HCT116 (cell line): ENCODE measurements at regions not wholly inside any gene's neighbourhood (a gene's known extent, or its start where the extent isn't known, plus 50 kb on each side); places are given as distances from the start of the nearest gene placed in this dataset.

ENCODE experiments used
- ATAC-seq: fragments of 200-7000 bp; cut with Tn5 transposase; 2 replicates; pipeline ENCODE4 v1.9.1; 2020; ENCODE audit warnings: mild to moderate bottlenecking, moderate library complexity
- BruUV-seq: library from RNA; stranded (reverse); fragments of 400-500 nt; replicated peaks from 2 replicates; lab custom pipeline; 2021; lab: Mats Ljungman, UMichigan
- CTCF ChIA-PET: fragments of 300-600 bp; sonication (Branson Sonifier 250); formaldehyde crosslinking; loops from one replicate; lab custom pipeline; 2021; ENCODE audit warnings: antibody characterized with exemption; lab: Charles Lee
- POLR2A ChIA-PET: fragments of 300-600, 350-600 bp; sonication (Branson Sonifier 250); formaldehyde crosslinking; loops from one replicate; lab custom pipeline; 2021; ENCODE audit warnings: antibody characterized with exemption; lab: Charles Lee
- RAD21 ChIA-PET, 2 experiments: fragments of 300-600 bp; sonication (Branson Sonifier 250); formaldehyde crosslinking; loops; one replicate each; lab custom pipeline; 2023; ENCODE audit warnings: low total read pairs in 2 of 2; ENCODE audit not compliant: uncharacterized antibody in 2 of 2, unreplicated experiment in 2 of 2, low non-redundant PET in 1 of 2; lab: Charles Lee
- DNase-seq: peaks from one replicate; pipeline ENCODE4 v3.0.0-alpha.2; 2010; ENCODE audit warnings: low read depth, low spot score
- H2AFZ ChIP-seq: fragments of 200-600 bp; shearing (Covaris generic), sonication (generic); 2 replicates; pipeline ENCODE4 v1.6.1; 2017; ENCODE audit warnings: low read depth, mixed run types, mixed read lengths, antibody characterized with exemption, low read length; ENCODE audit not compliant: poor library complexity, severe bottlenecking
- H3K27ac ChIP-seq: 2 replicates; pipeline ENCODE4 v1.5.1; 2012; ENCODE audit warnings: low read depth, low read length
- H3K27me3 ChIP-seq: fragments of 200-600 bp; sonication (generic); 2 replicates; pipeline ENCODE4 v1.6.1; 2016; ENCODE audit warnings: mixed run types, low read length, mixed read lengths; ENCODE audit not compliant: insufficient read depth
- H3K36me3 ChIP-seq, 2 experiments: fragments of 200-500 bp in 1 of 2; fragments of 200-600 bp in 1 of 2; sonication (Bioruptor generic) in 1 of 2; sonication (generic) in 1 of 2; 2 replicates each; pipeline versions ENCODE4 v1.5.1 to v1.6.1; 2014 to 2016; ENCODE audit warnings: low read length in 2 of 2, inconsistent platforms in 1 of 2, mixed read lengths in 1 of 2, mixed run types in 1 of 2; ENCODE audit not compliant: insufficient read depth in 2 of 2, control insufficient read depth in 1 of 2
- H3K4me1 ChIP-seq, 2 experiments: fragments of 200-600 bp in 1 of 2; sonication (generic) in 1 of 2; 2 replicates each; pipeline versions ENCODE4 v1.5.1 to v1.6.1; 2012 to 2017; ENCODE audit warnings: low read length in 2 of 2, inconsistent platforms in 1 of 2, mild to moderate bottlenecking in 1 of 2, mixed read lengths in 1 of 2, mixed run types in 1 of 2, moderate library complexity in 1 of 2; ENCODE audit not compliant: insufficient read depth in 2 of 2, control insufficient read depth in 1 of 2
- H3K4me2 ChIP-seq: fragments of 200-600 bp; sonication (generic); 2 replicates; pipeline ENCODE4 v1.6.1; 2017; ENCODE audit warnings: mixed run types, low read length, mixed read lengths
- H3K4me3 ChIP-seq, 2 experiments: fragments of 200-600 bp in 1 of 2; sonication (generic) in 1 of 2; replicated peaks in 1 of 2; 2 replicates each; pipeline ENCODE4 v1.5.1; 2011 to 2016; ENCODE audit warnings: low read length in 2 of 2, control low read depth in 1 of 2, low read depth in 1 of 2, mild to moderate bottlenecking in 1 of 2, mixed read lengths in 1 of 2, mixed run types in 1 of 2
- H3K79me2 ChIP-seq: fragments of 200-600 bp; sonication (generic); 2 replicates; pipeline ENCODE4 v1.6.1; 2017; ENCODE audit warnings: mild to moderate bottlenecking, mixed run types, low read length, moderate library complexity, mixed read lengths; ENCODE audit not compliant: insufficient read depth
- H3K9ac ChIP-seq: fragments of 200-600 bp; sonication (generic); 2 replicates; pipeline ENCODE4 v1.6.1; 2016; ENCODE audit warnings: low read length, mixed read lengths
- H3K9me2 ChIP-seq: fragments of 200-600 bp; sonication (generic), shearing (Covaris generic); 2 replicates; pipeline ENCODE4 v1.6.1; 2017; ENCODE audit warnings: mixed run types, mild to moderate bottlenecking, moderate library complexity; ENCODE audit not compliant: insufficient read depth
- H3K9me3 ChIP-seq, 2 experiments: fragments of 200-500 bp in 1 of 2; fragments of 200-600 bp in 1 of 2; sonication (Bioruptor generic) in 1 of 2; sonication (generic) in 1 of 2; 2 replicates each; pipeline ENCODE4 v1.6.1; 2014 to 2017; ENCODE audit warnings: low read length in 2 of 2, mixed read lengths in 2 of 2, inconsistent platforms in 1 of 2, low read depth in 1 of 2, mild to moderate bottlenecking in 1 of 2, mixed run types in 1 of 2, moderate library complexity in 1 of 2; ENCODE audit not compliant: control insufficient read depth in 1 of 2, insufficient read depth in 1 of 2
- H4K20me1 ChIP-seq: fragments of 200-600 bp; sonication (generic), shearing (Covaris generic); 2 replicates; pipeline ENCODE4 v1.6.1; 2017; ENCODE audit warnings: mixed run types, mild to moderate bottlenecking, moderate library complexity; ENCODE audit not compliant: insufficient read depth
- CBX3 ChIP-seq: IDR thresholded peaks from 2 replicates; pipeline ENCODE4 v1.6.1; 2012; ENCODE audit warnings: low read depth
- CEBPB ChIP-seq: IDR thresholded peaks from 2 replicates; pipeline ENCODE4 v1.6.1; 2012; ENCODE audit warnings: low read depth
- EGR1 ChIP-seq: IDR thresholded peaks from 2 replicates; pipeline ENCODE4 v1.6.1; 2012; ENCODE audit warnings: low read depth
- ELF1 ChIP-seq: IDR thresholded peaks from 2 replicates; pipeline ENCODE4 v1.6.1; 2012; ENCODE audit warnings: low read depth, borderline replicate concordance
- EZH2 ChIP-seq: fragments of 200-600 bp; sonication (generic); IDR thresholded peaks from 2 replicates; pipeline ENCODE4 v1.6.1; 2017; ENCODE audit warnings: antibody characterized with exemption, mixed run types
- EZH2phosphoT487 ChIP-seq: fragments of 200-600 bp; IDR thresholded peaks from 2 replicates; pipeline ENCODE4 v1.6.1; 2018; ENCODE audit warnings: antibody characterized with exemption, borderline replicate concordance
- FOSL1 ChIP-seq: IDR thresholded peaks from 2 replicates; pipeline ENCODE4 v1.6.1; 2012; ENCODE audit warnings: low read depth
- JUND ChIP-seq: IDR thresholded peaks from 2 replicates; pipeline ENCODE4 v1.6.1; 2012
- POLR2A ChIP-seq: IDR thresholded peaks from 2 replicates; pipeline ENCODE4 v1.7.0; 2011; ENCODE audit warnings: borderline replicate concordance; ENCODE audit not compliant: insufficient read depth, insufficient read length; ENCODE audit errors: extremely low read depth
- POLR2AphosphoS5 ChIP-seq: IDR thresholded peaks from 2 replicates; pipeline ENCODE4 v1.6.1; 2011; ENCODE audit warnings: mild to moderate bottlenecking, low read depth, low read length, moderate library complexity
- SP1 ChIP-seq: IDR thresholded peaks from 2 replicates; pipeline ENCODE4 v1.6.1; 2012; ENCODE audit warnings: low read depth
- SRF ChIP-seq: IDR thresholded peaks from 2 replicates; pipeline ENCODE4 v1.6.1; 2012; ENCODE audit warnings: low read depth
- TCF7L2 ChIP-seq: IDR thresholded peaks from 2 replicates; pipeline ENCODE4 v1.7.0; 2011; ENCODE audit warnings: borderline replicate concordance, inconsistent platforms; ENCODE audit not compliant: insufficient read depth, insufficient read length; ENCODE audit errors: extremely low read depth
- YY1 ChIP-seq: IDR thresholded peaks from 2 replicates; pipeline ENCODE4 v1.6.1; 2011; ENCODE audit warnings: low read length, low read depth, moderate library complexity, mild to moderate bottlenecking; ENCODE audit not compliant: insufficient replicate concordance; ENCODE audit errors: extremely low read depth
- ZFX ChIP-seq: fragments of 450-650 bp; IDR thresholded peaks from 2 replicates; pipeline ENCODE4 v1.6.1; 2017
- ZNF274 ChIP-seq: fragments of 200-500 bp; sonication (Bioruptor generic); IDR thresholded peaks from 2 replicates; pipeline ENCODE4 v1.6.1; 2014; ENCODE audit warnings: mild to moderate bottlenecking, low read depth, low read length, inconsistent platforms
- intact Hi-C: fragments of 100-400 bp; cut with micrococcal nuclease; formaldehyde crosslinking; loops from 2 replicates; pipeline ENCODE4 v1.10.0; 2022
- TF ChIP-seq, protein P1 (sequence below): IDR thresholded peaks from 2 replicates; pipeline ENCODE4 v1.6.1; 2012
- TF ChIP-seq, protein P2 (sequence below): IDR thresholded peaks from 2 replicates; pipeline ENCODE4 v1.6.1; 2011; ENCODE audit warnings: mild to moderate bottlenecking, low read length, moderate library complexity; ENCODE audit not compliant: insufficient replicate concordance; ENCODE audit errors: extremely low read depth
- TF ChIP-seq, protein P3 (sequence below), 3 experiments: fragments of 200-600 bp in 1 of 3; sonication (generic) in 1 of 3; IDR thresholded peaks in 2 of 3; conservative IDR thresholded peaks in 1 of 3; 2 replicates each; pipeline ENCODE4 v1.5.1; 2012 to 2017; ENCODE audit warnings: low read depth in 2 of 3, low read length in 2 of 3, antibody characterized with exemption in 1 of 3, borderline replicate concordance in 1 of 3, control low read depth in 1 of 3, mild to moderate bottlenecking in 1 of 3, mixed read lengths in 1 of 3, mixed run types in 1 of 3, moderate library complexity in 1 of 3; ENCODE audit not compliant: insufficient read depth in 1 of 3
- TF ChIP-seq, protein P4 (sequence below): IDR thresholded peaks from 2 replicates; pipeline ENCODE4 v1.6.1; 2012; ENCODE audit warnings: low read depth

DNA sequence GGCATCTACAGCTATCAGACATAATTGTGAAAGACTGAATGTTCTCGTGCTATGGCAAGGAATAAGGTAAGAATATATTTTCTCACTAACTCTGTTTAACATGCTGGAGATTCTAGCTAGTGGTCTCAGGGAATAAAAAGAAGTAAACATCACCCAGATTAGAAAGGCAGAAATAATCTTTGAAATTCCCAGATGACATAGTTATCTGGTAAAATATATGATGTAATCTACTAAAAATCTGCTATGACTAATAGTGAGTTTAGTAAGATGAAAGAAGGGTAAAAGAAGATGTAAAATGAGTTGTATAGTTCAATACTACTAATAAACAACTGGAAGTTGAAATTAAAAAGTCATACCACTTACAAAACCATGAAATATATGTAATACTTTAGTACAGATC lies 134.2 kb downstream of the DSC3 start:
- Histone ChIP-seq H4K20me1 (no peaks in the 10 kb centered on the region), H3K27me3 (no peaks in the 10 kb centered on the region), H3K79me2 (no peaks in the 10 kb centered on the region), H3K4me3 (no peak overlapping the region), H3K4me2 (no peak overlapping the region)
- no TSS peak for BruUV-seq
- POLR2A ChIA-PET: no interaction called here
- ATAC-seq: no peak
- TF ChIP-seq POLR2AphosphoS5: no peak
- TF ChIP-seq ZFX: no peak
- TF ChIP-seq, protein P1, sequence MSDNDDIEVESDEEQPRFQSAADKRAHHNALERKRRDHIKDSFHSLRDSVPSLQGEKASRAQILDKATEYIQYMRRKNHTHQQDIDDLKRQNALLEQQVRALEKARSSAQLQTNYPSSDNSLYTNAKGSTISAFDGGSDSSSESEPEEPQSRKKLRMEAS: no peak
- TF ChIP-seq, protein P2, sequence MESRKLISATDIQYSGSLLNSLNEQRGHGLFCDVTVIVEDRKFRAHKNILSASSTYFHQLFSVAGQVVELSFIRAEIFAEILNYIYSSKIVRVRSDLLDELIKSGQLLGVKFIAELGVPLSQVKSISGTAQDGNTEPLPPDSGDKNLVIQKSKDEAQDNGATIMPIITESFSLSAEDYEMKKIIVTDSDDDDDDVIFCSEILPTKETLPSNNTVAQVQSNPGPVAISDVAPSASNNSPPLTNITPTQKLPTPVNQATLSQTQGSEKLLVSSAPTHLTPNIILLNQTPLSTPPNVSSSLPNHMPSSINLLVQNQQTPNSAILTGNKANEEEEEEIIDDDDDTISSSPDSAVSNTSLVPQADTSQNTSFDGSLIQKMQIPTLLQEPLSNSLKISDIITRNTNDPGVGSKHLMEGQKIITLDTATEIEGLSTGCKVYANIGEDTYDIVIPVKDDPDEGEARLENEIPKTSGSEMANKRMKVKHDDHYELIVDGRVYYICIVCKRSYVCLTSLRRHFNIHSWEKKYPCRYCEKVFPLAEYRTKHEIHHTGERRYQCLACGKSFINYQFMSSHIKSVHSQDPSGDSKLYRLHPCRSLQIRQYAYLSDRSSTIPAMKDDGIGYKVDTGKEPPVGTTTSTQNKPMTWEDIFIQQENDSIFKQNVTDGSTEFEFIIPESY: no peak
- no peak for TF ChIP-seq POLR2A
- TF ChIP-seq TCF7L2: no peak
- no peak for TF ChIP-seq JUND
- no peak for TF ChIP-seq FOSL1
- no peak for TF ChIP-seq EGR1
- TF ChIP-seq ZNF274: no peak
- no peak for TF ChIP-seq EZH2phosphoT487
- no peak for TF ChIP-seq EZH2
- TF ChIP-seq CBX3: no peak
- TF ChIP-seq SP1: no peak
- TF ChIP-seq CEBPB: no peak
- TF ChIP-seq, protein P3, sequence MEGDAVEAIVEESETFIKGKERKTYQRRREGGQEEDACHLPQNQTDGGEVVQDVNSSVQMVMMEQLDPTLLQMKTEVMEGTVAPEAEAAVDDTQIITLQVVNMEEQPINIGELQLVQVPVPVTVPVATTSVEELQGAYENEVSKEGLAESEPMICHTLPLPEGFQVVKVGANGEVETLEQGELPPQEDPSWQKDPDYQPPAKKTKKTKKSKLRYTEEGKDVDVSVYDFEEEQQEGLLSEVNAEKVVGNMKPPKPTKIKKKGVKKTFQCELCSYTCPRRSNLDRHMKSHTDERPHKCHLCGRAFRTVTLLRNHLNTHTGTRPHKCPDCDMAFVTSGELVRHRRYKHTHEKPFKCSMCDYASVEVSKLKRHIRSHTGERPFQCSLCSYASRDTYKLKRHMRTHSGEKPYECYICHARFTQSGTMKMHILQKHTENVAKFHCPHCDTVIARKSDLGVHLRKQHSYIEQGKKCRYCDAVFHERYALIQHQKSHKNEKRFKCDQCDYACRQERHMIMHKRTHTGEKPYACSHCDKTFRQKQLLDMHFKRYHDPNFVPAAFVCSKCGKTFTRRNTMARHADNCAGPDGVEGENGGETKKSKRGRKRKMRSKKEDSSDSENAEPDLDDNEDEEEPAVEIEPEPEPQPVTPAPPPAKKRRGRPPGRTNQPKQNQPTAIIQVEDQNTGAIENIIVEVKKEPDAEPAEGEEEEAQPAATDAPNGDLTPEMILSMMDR (IDR thresholded peaks at IDR 0.05 in 2 of 3, conservative IDR thresholded peaks at IDR 0.05 in 1 of 3; ENCODE audit: borderline replicate concordance in 1 of 3, insufficient read depth in 1 of 3, low read depth in 2 of 3, low read length in 2 of 3): no peak
- no peak for TF ChIP-seq SRF
- TF ChIP-seq ELF1: no peak
- TF ChIP-seq YY1: no peak
- TF ChIP-seq, protein P4, sequence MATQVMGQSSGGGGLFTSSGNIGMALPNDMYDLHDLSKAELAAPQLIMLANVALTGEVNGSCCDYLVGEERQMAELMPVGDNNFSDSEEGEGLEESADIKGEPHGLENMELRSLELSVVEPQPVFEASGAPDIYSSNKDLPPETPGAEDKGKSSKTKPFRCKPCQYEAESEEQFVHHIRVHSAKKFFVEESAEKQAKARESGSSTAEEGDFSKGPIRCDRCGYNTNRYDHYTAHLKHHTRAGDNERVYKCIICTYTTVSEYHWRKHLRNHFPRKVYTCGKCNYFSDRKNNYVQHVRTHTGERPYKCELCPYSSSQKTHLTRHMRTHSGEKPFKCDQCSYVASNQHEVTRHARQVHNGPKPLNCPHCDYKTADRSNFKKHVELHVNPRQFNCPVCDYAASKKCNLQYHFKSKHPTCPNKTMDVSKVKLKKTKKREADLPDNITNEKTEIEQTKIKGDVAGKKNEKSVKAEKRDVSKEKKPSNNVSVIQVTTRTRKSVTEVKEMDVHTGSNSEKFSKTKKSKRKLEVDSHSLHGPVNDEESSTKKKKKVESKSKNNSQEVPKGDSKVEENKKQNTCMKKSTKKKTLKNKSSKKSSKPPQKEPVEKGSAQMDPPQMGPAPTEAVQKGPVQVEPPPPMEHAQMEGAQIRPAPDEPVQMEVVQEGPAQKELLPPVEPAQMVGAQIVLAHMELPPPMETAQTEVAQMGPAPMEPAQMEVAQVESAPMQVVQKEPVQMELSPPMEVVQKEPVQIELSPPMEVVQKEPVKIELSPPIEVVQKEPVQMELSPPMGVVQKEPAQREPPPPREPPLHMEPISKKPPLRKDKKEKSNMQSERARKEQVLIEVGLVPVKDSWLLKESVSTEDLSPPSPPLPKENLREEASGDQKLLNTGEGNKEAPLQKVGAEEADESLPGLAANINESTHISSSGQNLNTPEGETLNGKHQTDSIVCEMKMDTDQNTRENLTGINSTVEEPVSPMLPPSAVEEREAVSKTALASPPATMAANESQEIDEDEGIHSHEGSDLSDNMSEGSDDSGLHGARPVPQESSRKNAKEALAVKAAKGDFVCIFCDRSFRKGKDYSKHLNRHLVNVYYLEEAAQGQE: no peak
- TF ChIP-seq, all 23 proteins: peak for 0
- RAD21 ChIA-PET: no interaction called here
- Histone ChIP-seq H3K36me3 (no peaks in the 10 kb centered on the region), H3K9ac (no peak overlapping the region), H2AFZ (no peak overlapping the region), H3K4me1 (no peaks in the 10 kb centered on the region), H3K9me3 (no peaks in the 10 kb centered on the region), H3K27ac (no peak overlapping the region), H3K9me2 (no peaks in the 10 kb centered on the region)
- DNase-seq: no peak
- intact Hi-C loops: no loop called here
- CTCF ChIA-PET: no interaction called here
